Mucosa of descending colon (tissue), 3 donors: ENCODE measurements at regions not wholly inside any gene's neighbourhood (a gene's known extent, or its start where the extent isn't known, plus 50 kb on each side); places are given as distances from the start of the nearest gene placed in this dataset.

Experiments used
- ATAC-seq: fragments of 200-7000 bp; cut with Tn5 transposase; one replicate; pipeline ENCODE4 v1.9.1; 2020; ENCODE audit warnings: mild to moderate bottlenecking, moderate library complexity
- DNase-seq, 3 donors: peaks; one replicate each; pipeline ENCODE4 v3.0.0-alpha.2; 2020
- H3K36me3 ChIP-seq: fragments of 200-600 bp; one replicate; pipeline ENCODE4 v1.8.0; 2021; ENCODE audit warnings: low read depth, mild to moderate bottlenecking
- H3K4me1 ChIP-seq: fragments of 200-600 bp; one replicate; pipeline ENCODE4 v1.8.0; 2021; ENCODE audit warnings: low read depth, mild to moderate bottlenecking
- H3K4me3 ChIP-seq: fragments of 200-600 bp; one replicate; pipeline ENCODE4 v1.8.0; 2021; ENCODE audit warnings: mild to moderate bottlenecking
- H3K9me3 ChIP-seq: fragments of 200-600 bp; one replicate; pipeline ENCODE4 v1.8.0; 2021; ENCODE audit warnings: mild to moderate bottlenecking
- intact Hi-C, 2 donors: fragments of 100-400 bp; cut with DNase I in 1 of 2; cut with micrococcal nuclease in 1 of 2; formaldehyde crosslinking; loops; one replicate each; pipeline versions ENCODE4 v1.11.0 to v1.11.1; 2022; cut with DNase I, micrococcal nuclease
- TF ChIP-seq, protein P1 (sequence below): fragments of 200-600 bp; IDR thresholded peaks from one replicate; pipeline ENCODE4 v1.8.0; 2022; ENCODE audit warnings: antibody characterized with exemption, mild to moderate bottlenecking
- donor health status: DM: no; HTN: no; CAD: no; lungs with moderate emphysema.
- donor health status: DM: no; HTN: no; CAD: no.
- donor health status: DM: no; HTN: yes; CAD: no.

DNA sequence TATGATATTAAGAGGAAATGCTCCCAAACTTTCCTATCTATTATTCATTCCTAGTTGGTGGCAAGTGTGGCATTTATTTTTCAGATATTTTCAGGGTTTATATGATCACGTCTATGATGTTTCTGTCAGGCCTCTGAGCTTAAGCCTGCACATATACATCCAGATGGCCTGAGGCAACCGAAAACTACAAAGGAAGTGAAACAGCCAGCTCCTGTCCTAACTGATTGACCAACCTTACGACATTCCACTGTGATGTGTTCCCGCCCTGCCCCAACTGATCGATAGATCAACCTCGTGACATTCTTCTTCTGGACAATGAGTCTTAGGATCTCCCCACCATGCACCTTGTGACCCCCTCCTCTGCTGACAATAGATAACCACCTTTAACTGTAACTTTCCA, 67.6 kb upstream of the CTSO start:
- TF ChIP-seq, protein P1, sequence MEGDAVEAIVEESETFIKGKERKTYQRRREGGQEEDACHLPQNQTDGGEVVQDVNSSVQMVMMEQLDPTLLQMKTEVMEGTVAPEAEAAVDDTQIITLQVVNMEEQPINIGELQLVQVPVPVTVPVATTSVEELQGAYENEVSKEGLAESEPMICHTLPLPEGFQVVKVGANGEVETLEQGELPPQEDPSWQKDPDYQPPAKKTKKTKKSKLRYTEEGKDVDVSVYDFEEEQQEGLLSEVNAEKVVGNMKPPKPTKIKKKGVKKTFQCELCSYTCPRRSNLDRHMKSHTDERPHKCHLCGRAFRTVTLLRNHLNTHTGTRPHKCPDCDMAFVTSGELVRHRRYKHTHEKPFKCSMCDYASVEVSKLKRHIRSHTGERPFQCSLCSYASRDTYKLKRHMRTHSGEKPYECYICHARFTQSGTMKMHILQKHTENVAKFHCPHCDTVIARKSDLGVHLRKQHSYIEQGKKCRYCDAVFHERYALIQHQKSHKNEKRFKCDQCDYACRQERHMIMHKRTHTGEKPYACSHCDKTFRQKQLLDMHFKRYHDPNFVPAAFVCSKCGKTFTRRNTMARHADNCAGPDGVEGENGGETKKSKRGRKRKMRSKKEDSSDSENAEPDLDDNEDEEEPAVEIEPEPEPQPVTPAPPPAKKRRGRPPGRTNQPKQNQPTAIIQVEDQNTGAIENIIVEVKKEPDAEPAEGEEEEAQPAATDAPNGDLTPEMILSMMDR = no peak
- ATAC-seq (no peak), DNase-seq (no peak)

DNA sequence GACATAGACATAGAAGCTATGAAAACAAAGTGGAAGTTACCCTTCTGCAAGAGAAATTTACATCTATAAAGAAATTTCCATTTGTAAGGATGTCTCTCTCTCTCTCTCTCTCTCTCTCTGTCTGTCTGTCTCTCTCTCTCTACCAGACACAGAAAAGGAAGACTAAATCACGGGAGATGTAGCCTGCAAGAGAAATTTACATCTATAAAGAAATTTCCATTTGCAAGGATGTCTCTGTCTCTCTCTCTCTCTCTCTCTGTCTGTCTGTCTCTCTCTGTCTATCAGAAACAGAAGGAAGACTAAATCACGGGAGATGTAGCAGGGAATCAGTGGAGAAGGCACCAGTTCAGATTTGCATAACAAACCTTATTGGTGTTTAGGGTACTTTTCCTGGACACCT, 65.6 kb upstream of the CTSO start:
- Histone ChIP-seq H3K4me3 (no peak overlapping the region), H3K9me3 (no peaks in the 10 kb centered on the region), H3K36me3 (no peaks in the 10 kb centered on the region), H3K4me1 (no peaks in the 10 kb centered on the region)
- TF ChIP-seq, protein P1 = no peak
- no peak for DNase-seq
- intact Hi-C loops = no loop called here
- ATAC-seq = no peak

More for the DNA sequence above, 67.6 kb upstream of the CTSO start:
- intact Hi-C loops = no loop called here
- H3K9me3 ChIP-seq = no peaks in the 10 kb centered on the region
- no peaks in the 10 kb centered on the region for H3K36me3 ChIP-seq
- no peaks in the 10 kb centered on the region for H3K4me1 ChIP-seq
- H3K4me3 ChIP-seq = no peak overlapping the region

DNA sequence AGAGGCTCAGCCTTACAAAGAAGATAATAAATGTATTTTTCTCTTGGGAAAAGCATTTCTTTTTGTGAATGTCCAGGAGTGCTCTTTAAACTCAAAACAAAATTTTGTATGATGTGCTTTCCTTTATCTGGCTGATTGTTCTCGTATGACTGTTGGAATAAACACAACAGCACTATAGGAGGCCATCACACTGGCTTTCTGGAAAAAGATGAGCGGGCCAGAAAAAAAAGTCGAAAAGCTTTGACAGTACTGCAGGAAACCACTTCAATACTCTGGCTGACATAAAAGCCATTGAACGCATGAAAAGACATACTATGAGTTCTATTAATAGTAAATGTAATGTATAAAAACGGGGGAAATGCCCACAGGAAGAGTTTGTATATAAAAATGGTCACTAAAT, 64.7 kb upstream of the CTSO start:
- intact Hi-C loops = no loop called here
- H3K36me3 ChIP-seq = no peaks in the 10 kb centered on the region
- H3K9me3 ChIP-seq = no peaks in the 10 kb centered on the region
- ATAC-seq (no peak), DNase-seq (no peak)
- no peak overlapping the region for H3K4me3 ChIP-seq
- no peaks in the 10 kb centered on the region for H3K4me1 ChIP-seq
- TF ChIP-seq, protein P1 = no peak

DNA sequence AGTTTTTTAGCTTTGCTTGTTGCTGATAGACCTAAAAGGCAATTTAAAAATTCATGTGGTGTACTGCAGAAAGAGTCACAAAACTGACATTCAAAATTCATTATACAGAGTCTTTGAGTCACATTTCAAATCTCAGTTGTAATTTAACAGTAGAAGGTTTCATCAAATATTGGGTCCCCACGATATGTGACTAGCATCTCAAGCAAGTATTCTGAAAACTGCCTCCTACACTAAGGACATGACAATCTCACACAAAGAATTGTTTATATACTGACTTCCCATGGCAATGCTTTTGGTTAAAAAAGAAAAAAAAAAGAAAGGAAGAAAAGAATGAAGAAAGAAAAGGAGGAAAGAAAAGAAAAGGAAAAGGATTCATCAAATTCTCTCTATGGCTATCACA, 62.1 kb upstream of the CTSO start:
- ATAC-seq = no peak
- no peak for DNase-seq
- intact Hi-C loops = no loop called here
- no peak overlapping the region for H3K4me3 ChIP-seq
- no peaks in the 10 kb centered on the region for H3K9me3 ChIP-seq
- H3K4me1 ChIP-seq = no peaks in the 10 kb centered on the region
- H3K36me3 ChIP-seq = no peaks in the 10 kb centered on the region
- TF ChIP-seq, protein P1 = no peak

- Histone ChIP-seq H3K4me3 (no peak overlapping the region), H3K4me1 (no peaks in the 10 kb centered on the region), H3K36me3 (no peaks in the 10 kb centered on the region), H3K9me3 (no peaks in the 10 kb centered on the region)
- DNase-seq (no peak), ATAC-seq (no peak)
- intact Hi-C loops = no loop called here
- TF ChIP-seq, protein P1 = no peak
Measured at GRCh38 chr4:156006192-156006591, 52.5 kb upstream of the CTSO start.
